ENCODE measurements at regions not wholly inside any gene's neighbourhood (a gene's known extent, or its start where the extent isn't known, plus 50 kb on each side); places are given as distances from the start of the nearest gene placed in this dataset.

DNA sequence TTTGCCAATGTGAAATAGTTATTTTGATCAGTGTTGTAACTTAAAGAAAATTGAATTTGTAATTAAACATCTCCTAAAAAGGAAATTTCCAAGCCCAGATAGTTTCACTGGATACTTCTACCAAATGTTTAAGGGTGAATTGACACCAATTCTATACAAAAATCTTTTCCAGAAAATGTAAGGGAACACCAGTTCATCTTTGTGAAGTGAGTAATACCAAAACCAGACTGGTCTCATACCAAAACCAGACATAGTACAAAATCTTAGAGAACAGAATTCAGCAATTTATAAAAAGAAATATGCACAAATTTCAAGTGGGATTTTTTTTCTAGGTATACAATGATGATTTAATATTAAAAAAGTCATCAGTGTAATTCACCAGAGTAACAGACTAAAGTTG, 86.0 kb upstream of the ZNF32 start:
- no peak for DNase-seq (ENCODE audit: low spot score)

DNA sequence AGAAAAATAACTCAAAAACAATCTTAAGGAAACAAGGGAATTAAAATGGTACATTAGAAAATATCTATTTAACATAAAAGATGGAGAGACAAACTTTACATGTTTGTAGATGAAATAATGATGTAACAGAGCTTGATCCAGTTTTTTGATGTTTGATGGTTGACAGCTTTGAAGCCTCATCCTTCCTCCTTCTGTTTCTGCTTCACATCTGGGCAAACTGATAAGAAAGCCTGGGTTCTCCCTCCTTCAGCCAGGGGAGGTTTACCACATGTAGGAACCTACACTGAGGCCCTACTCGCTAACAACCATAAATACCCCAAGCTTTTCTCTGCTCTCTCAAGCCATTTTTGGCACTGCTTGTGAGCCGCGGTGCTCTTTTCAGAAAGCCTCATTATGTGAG, 82.8 kb upstream of the ZNF32 start:
- DNase-seq (ENCODE audit: low spot score) = no peak

DNA sequence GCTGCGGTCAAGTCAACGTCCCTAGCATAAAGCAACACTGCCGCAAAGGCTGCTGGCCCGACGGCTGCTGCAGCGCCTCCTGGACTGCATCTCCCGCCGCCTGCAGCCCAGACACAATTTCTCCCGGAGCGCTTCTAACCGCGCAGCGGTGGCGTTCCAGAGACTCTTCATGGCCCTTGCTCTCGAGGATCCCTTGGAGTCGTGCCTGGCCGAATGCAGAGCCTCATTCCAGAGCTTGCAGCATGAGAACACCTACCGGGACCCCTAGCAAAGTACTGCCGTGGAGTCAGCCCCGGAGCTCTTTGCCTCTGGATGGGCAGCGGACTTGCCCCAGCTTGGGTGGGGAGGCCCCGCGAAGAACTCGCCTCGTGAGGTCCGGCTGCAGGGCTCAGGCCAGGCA, 79.7 kb upstream of the ZNF32 start:
- DNase-seq (ENCODE audit: low spot score) = no peak

DNA sequence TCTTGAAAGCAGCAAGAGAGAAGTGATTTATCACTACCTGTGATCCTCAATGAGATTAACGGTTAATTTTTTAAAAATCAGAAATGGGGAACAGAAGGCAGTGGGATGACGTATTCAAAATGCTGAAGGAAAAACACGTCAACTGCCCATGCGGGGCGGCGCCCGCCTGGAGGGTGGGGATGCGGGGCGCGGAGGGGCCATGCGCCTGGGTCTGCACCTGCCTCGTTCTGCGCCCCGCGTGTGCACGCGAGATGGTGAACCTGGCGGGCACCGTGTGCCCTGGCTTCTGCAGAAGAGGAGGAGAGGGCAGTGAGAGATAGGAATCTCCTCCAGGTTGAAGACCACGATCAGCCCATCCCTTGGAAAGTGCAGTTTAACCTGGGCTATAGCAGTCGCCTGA, 79.3 kb upstream of the ZNF32 start:
- no peak for DNase-seq (ENCODE audit: low spot score)

DNA sequence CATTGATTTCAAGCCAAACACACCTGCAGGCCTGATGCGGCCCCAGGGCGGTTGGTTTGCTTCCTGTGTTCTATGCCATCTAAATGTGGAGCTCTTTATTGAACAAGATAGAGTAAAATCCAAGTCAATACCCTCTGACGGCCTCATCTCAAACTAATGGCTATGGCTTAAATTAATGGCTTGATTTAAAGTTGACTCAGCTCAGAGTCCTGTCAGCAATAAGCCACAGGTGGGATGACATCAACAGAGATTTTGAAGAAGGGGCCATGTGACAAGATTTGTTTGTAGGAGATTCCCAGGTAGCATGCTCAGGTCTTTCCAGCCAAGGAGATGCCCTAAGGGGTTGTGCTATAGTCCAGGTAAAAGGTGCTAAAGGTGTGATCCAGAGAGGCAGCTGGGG, 66.7 kb upstream of the ZNF32 start:
- DNase-seq (ENCODE audit: low spot score) = no peak

DNA sequence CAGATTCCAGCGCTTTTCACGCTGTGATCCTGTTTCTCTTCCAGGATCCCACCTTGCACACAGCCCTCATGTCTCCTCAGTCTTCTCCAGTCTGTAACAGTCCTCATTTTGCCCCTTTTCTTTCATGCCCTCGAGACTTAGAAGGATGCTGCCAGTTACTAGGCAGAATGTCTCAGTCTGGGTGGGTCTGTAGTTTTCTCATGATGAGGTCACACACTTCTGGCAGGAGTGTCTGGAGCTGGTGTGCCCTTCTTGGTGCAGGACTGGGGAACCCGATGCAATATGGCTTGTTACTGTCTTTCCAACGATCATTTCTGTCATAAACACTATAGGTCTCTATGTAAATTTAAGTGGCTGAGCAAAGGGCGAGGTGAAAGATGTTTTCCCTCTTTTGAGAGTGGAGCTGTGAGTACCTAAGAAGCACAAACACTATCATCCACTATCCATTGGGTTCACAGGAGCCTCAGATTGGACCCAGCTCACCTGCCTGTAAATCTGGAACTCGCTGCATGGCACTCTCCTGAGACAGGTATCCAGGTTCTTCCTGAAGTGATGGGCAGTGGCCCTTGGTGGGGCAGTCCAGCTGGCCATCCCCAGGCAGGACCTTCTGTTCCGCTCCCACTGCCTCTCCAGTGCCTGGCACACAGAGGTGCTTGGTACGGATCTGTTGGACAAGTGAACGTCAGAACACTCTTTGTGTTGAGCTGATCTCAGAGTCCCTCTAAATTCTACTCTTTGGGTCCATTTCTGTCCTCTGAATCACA, 64.3 kb upstream of the ZNF32 start:
- no peak for DNase-seq (ENCODE audit: low spot score)

DNA sequence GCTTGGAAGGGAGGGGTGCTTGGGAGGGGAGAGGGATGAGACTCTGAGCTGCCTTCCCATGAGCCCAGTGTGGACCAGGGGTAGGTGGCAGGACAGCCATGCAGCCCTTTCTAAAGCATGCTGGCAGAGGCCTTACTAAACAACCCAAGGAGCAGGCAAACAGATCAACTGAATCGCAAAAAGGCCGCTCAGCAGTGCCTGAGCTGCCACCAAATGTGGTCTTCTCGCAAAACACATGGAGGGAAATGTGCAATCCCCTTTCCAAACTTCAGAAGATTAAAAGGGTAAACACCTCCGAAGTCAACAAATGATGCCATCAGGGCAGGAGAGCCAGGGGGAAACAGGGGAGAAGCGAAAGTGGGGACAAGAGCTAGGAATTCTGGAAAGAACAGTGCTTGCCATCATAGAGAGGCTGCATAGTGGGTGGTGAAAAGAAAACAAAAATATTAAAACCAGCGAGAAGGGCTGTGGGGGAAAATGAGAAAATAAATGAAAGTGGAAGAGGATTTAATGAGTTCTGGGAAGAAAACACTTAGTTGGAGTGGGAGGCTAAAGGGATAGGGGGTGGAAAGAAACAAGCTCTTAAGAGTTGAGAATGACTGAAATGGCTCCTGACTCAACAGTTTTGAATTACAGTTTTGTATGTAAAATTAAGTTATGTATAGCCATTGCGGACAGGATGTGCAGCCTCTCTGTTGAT, 62.2 kb upstream of the ZNF32 start:
- DNase-seq (ENCODE audit: low spot score) = no peak

DNA sequence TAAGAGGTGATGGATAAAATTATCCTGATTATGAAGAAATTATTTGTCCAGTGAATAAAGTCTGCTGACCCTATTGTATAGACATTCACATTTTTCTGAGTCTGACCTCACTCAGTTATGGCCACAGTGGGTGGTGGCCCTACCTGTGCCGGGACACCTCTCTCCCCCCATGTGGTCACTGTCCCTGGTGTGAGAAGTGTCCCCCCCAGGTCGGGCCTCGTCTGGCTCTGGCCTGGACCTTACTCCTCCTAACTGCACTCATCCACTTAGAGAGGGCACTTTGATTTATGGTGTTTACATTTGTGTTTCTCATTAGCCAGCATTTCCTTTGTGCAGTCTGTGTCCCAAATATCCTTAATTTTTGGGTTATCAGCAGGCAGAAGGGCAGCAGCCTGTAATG, 59.6 kb upstream of the ZNF32 start:
- DNase-seq (ENCODE audit: low spot score) = no peak

DNA sequence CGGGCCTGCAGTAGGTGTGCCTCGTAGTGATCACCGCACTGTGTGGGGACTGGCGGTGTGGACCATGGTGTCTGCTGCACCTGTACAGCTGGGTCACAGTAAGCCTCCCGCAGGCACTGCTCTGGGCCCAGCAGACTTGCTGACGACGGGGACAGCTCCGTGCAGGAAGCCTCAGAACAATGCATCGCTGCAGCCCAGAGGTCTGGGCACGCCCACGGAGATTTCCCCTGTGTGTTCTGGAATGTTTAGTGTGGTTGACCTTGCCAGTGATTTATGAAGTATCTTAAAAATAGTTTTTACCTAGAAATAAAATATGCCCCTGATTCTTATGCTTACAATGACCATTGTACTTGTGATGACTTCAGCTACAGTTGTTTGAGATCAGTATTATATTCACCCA, 59.1 kb upstream of the ZNF32 start:
- no peak for DNase-seq (ENCODE audit: low spot score)

DNA sequence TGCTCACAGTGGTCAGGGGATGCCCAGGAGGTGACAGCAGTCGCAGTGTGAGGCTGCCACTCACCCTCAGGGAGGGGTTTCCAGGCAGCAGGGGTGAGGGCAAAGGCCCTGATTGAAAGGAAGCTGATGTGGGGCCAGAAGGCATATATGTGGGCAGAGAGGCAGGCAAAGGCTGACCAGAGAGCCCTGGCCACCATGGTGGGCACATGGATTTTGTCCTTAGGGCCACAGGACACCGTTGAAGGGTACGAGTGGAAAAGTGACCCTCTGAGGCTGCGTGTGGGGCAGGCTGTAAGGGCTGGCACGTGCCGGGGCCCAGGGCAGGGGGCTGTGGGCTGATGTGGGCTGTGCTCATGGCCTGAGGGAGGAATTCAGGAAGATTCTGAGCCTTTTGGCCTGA, 57.5 kb upstream of the ZNF32 start:
- no peak for DNase-seq (ENCODE audit: low spot score)

DNA sequence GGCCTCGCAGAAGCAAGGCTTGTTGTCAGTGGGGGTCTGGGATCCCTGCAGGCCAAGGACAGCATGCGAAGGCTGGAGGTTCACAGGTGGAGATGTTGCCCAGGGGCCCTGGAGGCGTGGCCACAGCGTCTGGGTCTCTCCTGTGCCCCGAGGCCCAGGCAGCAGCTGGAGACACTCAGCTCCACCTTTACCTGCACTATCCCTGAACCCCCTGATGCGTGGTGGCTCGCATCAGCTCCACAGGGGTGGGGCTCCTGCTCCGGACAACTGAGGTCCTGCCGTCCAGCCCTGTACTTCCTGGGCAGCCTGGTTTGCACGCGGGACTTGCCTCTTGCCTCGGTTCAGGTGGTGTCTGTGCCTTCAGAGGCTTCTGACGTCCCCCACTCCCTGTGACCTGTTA, 54.6 kb upstream of the ZNF32 start:
- no peak for DNase-seq (ENCODE audit: low spot score)

DNA sequence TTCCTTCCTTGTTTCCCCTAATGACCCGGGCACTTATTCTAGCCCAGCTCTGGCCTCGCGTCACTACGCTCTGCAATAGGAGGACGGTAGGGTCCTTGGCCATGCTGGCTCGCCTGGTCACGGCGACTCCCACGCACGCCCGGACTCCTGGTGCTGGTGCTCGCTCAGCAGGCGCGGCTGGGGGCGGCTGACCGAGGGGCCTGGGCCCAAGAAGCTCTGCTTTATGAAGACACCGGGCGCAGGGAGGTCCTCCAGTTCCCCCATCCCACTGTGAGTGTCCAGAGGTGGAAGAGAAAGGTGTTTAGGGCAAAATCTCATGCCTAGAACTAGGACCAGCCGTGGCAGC, 54.2 kb upstream of the ZNF32 start:
- DNase-seq (ENCODE audit: low spot score) = no peak

DNA sequence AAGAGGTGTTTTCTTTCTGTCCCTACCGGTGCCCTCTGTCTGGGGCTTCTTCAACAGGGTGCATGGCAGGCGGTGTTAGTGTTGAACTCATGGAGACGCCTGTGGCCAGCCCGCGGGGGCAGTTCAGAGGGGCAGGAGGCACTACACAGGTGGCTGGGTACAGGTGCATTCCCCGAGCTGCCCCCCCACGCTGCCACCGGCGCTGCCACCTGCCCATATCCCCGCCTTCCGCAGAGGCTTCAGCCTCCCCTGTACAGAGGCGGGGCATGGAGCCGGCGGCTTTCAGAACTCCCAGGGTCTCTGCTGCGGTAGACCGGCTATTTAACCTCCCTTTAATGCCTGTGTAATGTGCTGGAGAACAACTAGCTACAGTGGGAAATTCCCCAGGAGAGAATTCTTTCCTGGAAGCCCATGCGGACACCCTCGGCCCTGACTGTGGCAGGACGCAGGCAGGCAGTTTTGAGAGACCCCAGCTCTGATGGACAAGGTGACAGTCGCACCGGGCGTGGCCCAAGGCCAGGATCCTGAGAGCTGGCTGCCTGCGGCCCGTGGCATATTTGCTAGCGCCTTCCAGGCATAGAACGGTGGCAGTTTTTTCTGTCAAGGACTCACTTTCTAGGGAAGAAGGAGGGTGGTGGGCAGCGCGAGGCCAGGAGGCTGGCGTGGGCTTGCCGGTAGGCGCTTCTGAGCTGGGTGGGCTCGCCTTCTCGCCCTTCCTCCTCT, 53.7 kb upstream of the ZNF32 start:
- no peak for DNase-seq (ENCODE audit: low spot score)

DNA sequence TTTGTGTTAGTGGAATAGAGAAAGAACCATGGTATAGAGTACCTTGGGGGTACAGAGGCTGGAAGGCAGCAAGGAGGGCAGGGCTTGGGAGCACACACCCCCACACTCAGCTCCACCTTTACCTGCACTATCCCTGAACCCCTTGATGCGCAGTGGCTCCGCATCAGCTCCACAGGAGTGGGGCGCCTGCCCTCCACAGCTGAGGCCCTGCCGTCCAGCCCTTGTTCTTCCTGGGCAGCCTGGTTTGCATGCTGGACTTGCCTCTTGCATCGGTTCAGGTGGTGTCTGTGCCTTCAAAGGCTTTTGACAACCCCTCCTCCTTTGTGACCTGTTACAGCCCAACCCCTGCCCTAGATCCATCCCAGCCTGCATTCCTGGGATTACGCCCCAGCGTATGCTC, 52.6 kb upstream of the ZNF32 start:
- DNase-seq (ENCODE audit: low spot score) = no peak

DNA sequence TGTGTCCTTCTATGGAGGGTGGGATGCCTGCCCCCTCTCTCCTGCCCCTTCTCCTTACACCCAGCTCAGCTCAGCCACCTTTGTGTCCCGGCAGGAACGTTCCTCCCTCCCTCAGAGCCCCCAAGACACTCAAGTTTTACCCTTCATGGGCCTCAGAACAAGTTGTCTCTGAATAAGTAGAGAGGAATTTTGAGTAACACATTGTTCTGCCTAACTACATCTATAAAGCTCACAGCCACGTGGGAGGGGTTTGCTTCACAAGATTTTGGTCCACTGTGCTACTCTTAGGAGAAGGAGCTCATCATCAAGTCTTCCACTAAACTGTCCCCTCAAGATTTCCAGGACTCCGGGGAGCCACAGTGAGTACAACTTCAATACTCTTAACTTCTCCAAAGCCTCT, 51.6 kb upstream of the ZNF32 start:
- DNase-seq (ENCODE audit: low spot score) = no peak

DNA sequence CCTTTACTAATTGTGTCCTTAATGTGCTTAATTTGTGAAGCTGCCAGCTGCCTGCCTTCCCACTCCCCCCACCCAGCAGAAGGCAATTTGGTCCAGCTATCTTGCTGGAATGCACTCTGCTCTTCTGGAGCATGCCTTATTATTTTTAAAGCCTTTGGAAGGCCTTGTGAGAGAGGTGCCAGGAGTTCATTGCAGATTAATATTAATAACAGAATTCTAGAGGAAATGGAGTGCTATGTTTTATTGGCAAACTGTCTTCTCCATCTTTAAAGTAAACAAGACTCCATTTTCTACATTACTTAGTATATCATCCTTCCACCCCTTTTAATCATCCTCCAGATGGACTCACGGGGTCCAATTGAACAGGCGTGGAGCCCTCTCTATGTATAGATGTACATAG, 50.8 kb upstream of the ZNF32 start:
- no peak for DNase-seq (ENCODE audit: low spot score)
